ENCODE measurements at regions not wholly inside any gene's neighbourhood (a gene's known extent, or its start where the extent isn't known, plus 50 kb on each side); places are given as distances from the start of the nearest gene placed in this dataset.
"Not testable (repeated sequence)": the region's sequence is repeated elsewhere in the genome, so short reads cannot be mapped to it uniquely, and the experiment has no call there.

- no peak for DNase-seq
These were observed 92.8 kb upstream of the CDC42BPA start for GRCh38 chr1:227411066-227411465.

GRCh38 chr1:227406332-227406731 is 88.0 kb upstream of the CDC42BPA start:
- not testable (repeated sequence) for DNase-seq

GRCh38 chr1:227403535-227403934 is 85.2 kb upstream of the CDC42BPA start:
- no peak for DNase-seq

- DNase-seq, result no peak
These were observed 83.5 kb upstream of the CDC42BPA start for GRCh38 chr1:227401562-227402342.

GRCh38 chr1:227399152-227399730 is 80.9 kb upstream of the CDC42BPA start:
- DNase-seq, result no peak

- no peak for DNase-seq
These were observed 79.2 kb upstream of the CDC42BPA start for GRCh38 chr1:227397354-227397978.

GRCh38 chr1:227396539-227397353 is 78.5 kb upstream of the CDC42BPA start:
- no peak for DNase-seq

GRCh38 chr1:227395426-227396028 is 77.2 kb upstream of the CDC42BPA start:
- no peak for DNase-seq

- no peak for DNase-seq
These were observed 74.9 kb upstream of the CDC42BPA start for GRCh38 chr1:227392984-227393764.

GRCh38 chr1:227391879-227392278 is 73.6 kb upstream of the CDC42BPA start:
- no peak for DNase-seq

- no peak for DNase-seq
These were observed 72.9 kb upstream of the CDC42BPA start for GRCh38 chr1:227391211-227391610.

- DNase-seq, result no peak
These were observed 72.2 kb upstream of the CDC42BPA start for GRCh38 chr1:227390525-227390924.

GRCh38 chr1:227388214-227389168 is 70.2 kb upstream of the CDC42BPA start:
- no peak for DNase-seq

GRCh38 chr1:227379555-227379892 is 61.2 kb upstream of the CDC42BPA start:
- no peak for DNase-seq

GRCh38 chr1:227378871-227379554 is 60.7 kb upstream of the CDC42BPA start:
- no peak for DNase-seq

GRCh38 chr1:227378181-227378580 is 59.9 kb upstream of the CDC42BPA start:
- DNase-seq, result no peak

- DNase-seq, result no peak
These were observed 56.6 kb upstream of the CDC42BPA start for GRCh38 chr1:227374846-227375245.

- no peak for DNase-seq
These were observed 54.4 kb upstream of the CDC42BPA start for GRCh38 chr1:227372726-227373130.

GRCh38 chr1:227370533-227371254 is 52.4 kb upstream of the CDC42BPA start:
- no peak for DNase-seq
